Mesenchymal stem cell (in vitro differentiated cells and primary cell): ENCODE measurements at regions not wholly inside any gene's neighbourhood (a gene's known extent, or its start where the extent isn't known, plus 50 kb on each side); places are given as distances from the start of the nearest gene placed in this dataset.

Experiments used
- DNase-seq: peaks from one replicate; pipeline ENCODE4 v3.0.0-alpha.2; 2013
- H2AFZ ChIP-seq: one replicate; pipeline ENCODE4 v1.6.1; 2013; ENCODE audit warnings: low read depth, mild to moderate bottlenecking, control low read depth, inconsistent platforms, low read length, moderate library complexity
- H2AK5ac ChIP-seq: 2 replicates; pipeline ENCODE4 v1.6.1; 2013; ENCODE audit warnings: low read length, moderate library complexity, mild to moderate bottlenecking, inconsistent platforms; ENCODE audit not compliant: severe bottlenecking
- H2BK120ac ChIP-seq: one replicate; pipeline ENCODE4 v1.6.1; 2013; ENCODE audit warnings: low read depth, mild to moderate bottlenecking, inconsistent platforms, low read length, moderate library complexity
- H2BK12ac ChIP-seq, 2 experiments: one replicate each; pipeline ENCODE4 v1.6.1; 2013; ENCODE audit warnings: inconsistent platforms in 2 of 2, low read length in 2 of 2, mild to moderate bottlenecking in 2 of 2, moderate library complexity in 2 of 2, control low read depth in 1 of 2
- H2BK15ac ChIP-seq: one replicate; pipeline ENCODE4 v1.6.1; 2013; ENCODE audit warnings: mild to moderate bottlenecking, low read depth, inconsistent platforms; ENCODE audit not compliant: poor library complexity, severe bottlenecking
- H2BK5ac ChIP-seq: 2 replicates; pipeline ENCODE4 v1.6.1; 2013; ENCODE audit warnings: low read depth, mild to moderate bottlenecking, low read length, control low read depth, inconsistent platforms; ENCODE audit not compliant: poor library complexity, severe bottlenecking
- H3K14ac ChIP-seq, 2 experiments: one replicate each; pipeline ENCODE4 v1.6.1; 2013; ENCODE audit warnings: inconsistent platforms in 2 of 2, low read length in 2 of 2, control low read depth in 1 of 2, mild to moderate bottlenecking in 1 of 2, moderate library complexity in 1 of 2
- H3K18ac ChIP-seq, 2 experiments: one replicate each; pipeline ENCODE4 v1.6.1; 2013; ENCODE audit warnings: inconsistent platforms in 2 of 2, low read length in 2 of 2, control low read depth in 1 of 2, low read depth in 1 of 2, mild to moderate bottlenecking in 1 of 2
- H3K23ac ChIP-seq, 2 experiments: one replicate each; pipeline ENCODE4 v1.6.1; 2013; ENCODE audit warnings: inconsistent platforms in 2 of 2, low read length in 2 of 2, mild to moderate bottlenecking in 2 of 2, moderate library complexity in 2 of 2, control low read depth in 1 of 2
- H3K27ac ChIP-seq: 2 replicates; pipeline ENCODE4 v1.5.1; 2013; ENCODE audit warnings: mild to moderate bottlenecking, moderate library complexity, low read length, control low read depth, inconsistent platforms; ENCODE audit not compliant: poor library complexity, severe bottlenecking
- H3K27me3 ChIP-seq, 2 experiments: 2 replicates each; pipeline versions ENCODE4 v1.6.1 to v1.7.0; 2013; ENCODE audit warnings: low read length in 2 of 2, mild to moderate bottlenecking in 2 of 2, moderate library complexity in 2 of 2, control low read depth in 1 of 2, inconsistent platforms in 1 of 2; ENCODE audit not compliant: control insufficient read depth in 1 of 2, insufficient read depth in 1 of 2
- H3K36me3 ChIP-seq, 2 experiments: 2 replicates each; pipeline versions ENCODE4 v1.6.1 to v1.7.0; 2013; ENCODE audit warnings: low read length in 2 of 2, control low read depth in 1 of 2, inconsistent platforms in 1 of 2, low read depth in 1 of 2, mild to moderate bottlenecking in 1 of 2; ENCODE audit not compliant: insufficient read depth in 2 of 2, control insufficient read depth in 1 of 2
- H3K4ac ChIP-seq, 2 experiments: one replicate each; pipeline ENCODE4 v1.6.1; 2013; ENCODE audit warnings: inconsistent platforms in 2 of 2, low read length in 2 of 2, mild to moderate bottlenecking in 2 of 2, moderate library complexity in 2 of 2, control low read depth in 1 of 2, low read depth in 1 of 2
- H3K4me1 ChIP-seq: 2 replicates; pipeline ENCODE4 v1.6.1; 2013; ENCODE audit warnings: low read depth, low read length, control low read depth; ENCODE audit not compliant: control insufficient read depth, insufficient read depth
- H3K4me2 ChIP-seq: 2 replicates; pipeline ENCODE4 v1.6.1; 2013; ENCODE audit warnings: low read length, mild to moderate bottlenecking, inconsistent platforms; ENCODE audit not compliant: poor library complexity, severe bottlenecking
- H3K4me3 ChIP-seq, 2 experiments: 2 replicates each; pipeline versions ENCODE4 v1.5.1 to v1.7.0; 2013; ENCODE audit warnings: low read length in 2 of 2, mild to moderate bottlenecking in 2 of 2, control low read depth in 1 of 2, low read depth in 1 of 2; ENCODE audit not compliant: insufficient read depth in 1 of 2
- H3K79me1 ChIP-seq: replicated peaks from 2 replicates; pipeline ENCODE4 v1.6.1; 2013; ENCODE audit warnings: mild to moderate bottlenecking, control low read depth, low read length, inconsistent platforms; ENCODE audit not compliant: poor library complexity, severe bottlenecking
- H3K9ac ChIP-seq: 2 replicates; pipeline ENCODE4 v1.7.0; 2013; ENCODE audit warnings: mild to moderate bottlenecking, low read length, moderate library complexity
- H3K9me3 ChIP-seq: 2 replicates; pipeline ENCODE4 v1.7.0; 2013; ENCODE audit warnings: mild to moderate bottlenecking, low read length; ENCODE audit not compliant: control insufficient read depth
- H4K8ac ChIP-seq: one replicate; pipeline ENCODE4 v1.6.1; 2013; ENCODE audit warnings: inconsistent platforms, mild to moderate bottlenecking, low read length, moderate library complexity
- H4K91ac ChIP-seq: one replicate; pipeline ENCODE4 v1.6.1; 2013; ENCODE audit warnings: mild to moderate bottlenecking, low read length, inconsistent platforms
- WGBS: methylation state at CpG from one replicate; pipeline ENCODE4 v1.1.7; 2013; ENCODE audit warnings: mixed read lengths; 5-methylcytosine and 5-hydroxymethylcytosine counted together

- H2BK12ac ChIP-seq = no peak overlapping the region
- no peak overlapping the region for H3K27ac ChIP-seq
- H3K14ac ChIP-seq = no peak overlapping the region
- no peaks in the 10 kb centered on the region for H3K4me1 ChIP-seq
- no peak overlapping the region for H3K4me2 ChIP-seq
- H3K36me3 ChIP-seq = no peaks in the 10 kb centered on the region
- no peak overlapping the region for H2AFZ ChIP-seq
- no peak overlapping the region for H3K4me3 ChIP-seq
- no peaks in the 10 kb centered on the region for H3K79me1 ChIP-seq
- H4K8ac ChIP-seq = no peak overlapping the region
- no peak overlapping the region for H2BK5ac ChIP-seq
- no peak overlapping the region for H2BK15ac ChIP-seq
- H3K18ac ChIP-seq = no peak overlapping the region
- WGBS = 67% methylated on average over 5 of the region's 5 CpGs
- no peak for DNase-seq
- H2AK5ac ChIP-seq = no peak overlapping the region
- H3K4ac ChIP-seq = no peak overlapping the region
- H3K27me3 ChIP-seq = no peaks in the 10 kb centered on the region
- peaks cover 4% of the 10 kb centered on the region for H3K9me3 ChIP-seq
- no peak overlapping the region for H4K91ac ChIP-seq
- no peak overlapping the region for H3K9ac ChIP-seq
- H2BK120ac ChIP-seq = no peak overlapping the region
- H3K23ac ChIP-seq = no peak overlapping the region
These were observed 250.5 kb downstream of the KLF13 start for GRCh38 chr15:31577108-31577507.

- Histone ChIP-seq H2BK12ac (no peak overlapping the region), H3K18ac (no peak overlapping the region), H2BK120ac (no peak overlapping the region), H3K27me3 (no peaks in the 10 kb centered on the region), H3K36me3 (no peaks in the 10 kb centered on the region), H3K14ac (no peak overlapping the region), H2AFZ (no peak overlapping the region), H4K8ac (no peak overlapping the region), H3K4me2 (no peak overlapping the region), H3K9me3 (peaks cover 4% of the 10 kb centered on the region), H3K9ac (no peak overlapping the region), H3K4ac (no peak overlapping the region), H3K4me1 (no peaks in the 10 kb centered on the region), H3K79me1 (no peaks in the 10 kb centered on the region), H4K91ac (no peak overlapping the region), H3K4me3 (no peak overlapping the region), H2AK5ac (no peak overlapping the region), H3K27ac (no peak overlapping the region), H2BK15ac (no peak overlapping the region), H2BK5ac (no peak overlapping the region), H3K23ac (no peak overlapping the region)
- WGBS = 86% methylated on average over 3 of the region's 4 CpGs
- DNase-seq = no peak
These were observed 252.6 kb downstream of the KLF13 start for GRCh38 chr15:31579282-31579681.

GRCh38 chr15:31579976-31580375, 253.3 kb downstream of the KLF13 start:
- Histone ChIP-seq H4K8ac (no peak overlapping the region), H2BK5ac (no peak overlapping the region), H3K9me3 (peaks cover 4% of the 10 kb centered on the region), H3K79me1 (no peaks in the 10 kb centered on the region), H3K27me3 (no peaks in the 10 kb centered on the region), H2AFZ (no peak overlapping the region), H3K4me2 (no peak overlapping the region), H3K27ac (no peak overlapping the region), H3K9ac (no peak overlapping the region), H3K4me3 (no peak overlapping the region), H3K14ac (no peak overlapping the region), H3K23ac (no peak overlapping the region), H4K91ac (no peak overlapping the region), H3K4me1 (no peaks in the 10 kb centered on the region), H3K18ac (no peak overlapping the region), H2BK15ac (no peak overlapping the region), H2BK120ac (no peak overlapping the region), H2BK12ac (no peak overlapping the region), H3K36me3 (no peaks in the 10 kb centered on the region), H2AK5ac (no peak overlapping the region), H3K4ac (no peak overlapping the region)
- DNase-seq = no peak
- 83% methylated on average over 2 of the region's 2 CpGs for WGBS

GRCh38 chr15:31584195-31584594, 257.6 kb downstream of the KLF13 start:
- no peak overlapping the region for H2BK120ac ChIP-seq
- H2BK15ac ChIP-seq = no peak overlapping the region
- H3K14ac ChIP-seq = no peak overlapping the region
- H2BK5ac ChIP-seq = no peak overlapping the region
- no peak overlapping the region for H2BK12ac ChIP-seq
- no peak overlapping the region for H4K91ac ChIP-seq
- H4K8ac ChIP-seq = no peak overlapping the region
- no peak overlapping the region for H3K23ac ChIP-seq
- H3K4ac ChIP-seq = no peak overlapping the region
- H3K18ac ChIP-seq = no peak overlapping the region
- H3K9ac ChIP-seq = no peak overlapping the region
- no peaks in the 10 kb centered on the region for H3K36me3 ChIP-seq
- WGBS = 64% methylated on average over 3 of the region's 3 CpGs
- DNase-seq = no peak
- no peak overlapping the region for H3K4me2 ChIP-seq
- H3K9me3 ChIP-seq = peaks cover 4% of the 10 kb centered on the region
- H2AFZ ChIP-seq = no peak overlapping the region
- no peaks in the 10 kb centered on the region for H3K4me1 ChIP-seq
- no peak overlapping the region for H3K4me3 ChIP-seq
- no peak overlapping the region for H2AK5ac ChIP-seq
- H3K79me1 ChIP-seq = no peaks in the 10 kb centered on the region
- H3K27me3 ChIP-seq = no peaks in the 10 kb centered on the region
- no peak overlapping the region for H3K27ac ChIP-seq
